ENCODE measurements at regions not wholly inside any gene's neighbourhood (a gene's known extent, or its start where the extent isn't known, plus 50 kb on each side); places are given as distances from the start of the nearest gene placed in this dataset.
A peak's percentile ranks its signal among the peaks of the same experiment; 100 is the strongest.

- FAIRE-seq (no peak), DNase-seq (ENCODE audit: insufficient read length, low spot score) (no peak)
- TF ChIP-seq POLR2A (IDR thresholded peaks at IDR 0.05; ENCODE audit: low read depth, low read length), result no peak
These were observed 219.9 kb downstream of the NXNL2 start for GRCh38 chr9:88754886-88755285.

- FAIRE-seq, result no peak
- TF ChIP-seq POLR2A (IDR thresholded peaks at IDR 0.05; ENCODE audit: low read depth, low read length), result no peak
- DNase-seq (ENCODE audit: insufficient read length, low spot score), result no peak
These were observed 222.5 kb downstream of the NXNL2 start for GRCh38 chr9:88757406-88758010.

- FAIRE-seq, result no peak
- no peak for TF ChIP-seq POLR2A (IDR thresholded peaks at IDR 0.05; ENCODE audit: low read depth, low read length)
- DNase-seq (ENCODE audit: insufficient read length, low spot score), result no peak
These were observed 224.4 kb downstream of the NXNL2 start for GRCh38 chr9:88759364-88759763.

- peak; percentile 97 for FAIRE-seq
- TF ChIP-seq POLR2A (IDR thresholded peaks at IDR 0.05; ENCODE audit: low read depth, low read length), result no peak
- no peak for DNase-seq (ENCODE audit: insufficient read length, low spot score)
These were observed 224.3 kb upstream of the S1PR3 start for GRCh38 chr9:88766778-88767503.

GRCh38 chr9:88767504-88767790 is 223.8 kb upstream of the S1PR3 start:
- DNase-seq (ENCODE audit: insufficient read length, low spot score) (no peak), FAIRE-seq (no peak)
- no peak for TF ChIP-seq POLR2A (IDR thresholded peaks at IDR 0.05; ENCODE audit: low read depth, low read length)

GRCh38 chr9:88772575-88772974 is 218.7 kb upstream of the S1PR3 start:
- no peak for TF ChIP-seq POLR2A (IDR thresholded peaks at IDR 0.05; ENCODE audit: low read depth, low read length)
- DNase-seq (ENCODE audit: insufficient read length, low spot score), result no peak
- peak; percentile 55 for FAIRE-seq

- DNase-seq (ENCODE audit: insufficient read length, low spot score) (no peak), FAIRE-seq (no peak)
- no peak for TF ChIP-seq POLR2A (IDR thresholded peaks at IDR 0.05; ENCODE audit: low read depth, low read length)
These were observed 218.1 kb upstream of the S1PR3 start for GRCh38 chr9:88773126-88773525.

- peak; percentile 94 for FAIRE-seq
- TF ChIP-seq POLR2A (IDR thresholded peaks at IDR 0.05; ENCODE audit: low read depth, low read length), result no peak
- no peak for DNase-seq (ENCODE audit: insufficient read length, low spot score)
These were observed 217.5 kb upstream of the S1PR3 start for GRCh38 chr9:88773627-88774244.

- DNase-seq (ENCODE audit: insufficient read length, low spot score) (no peak), FAIRE-seq (peak; percentile 66)
- no peak for TF ChIP-seq POLR2A (IDR thresholded peaks at IDR 0.05; ENCODE audit: low read depth, low read length)
These were observed 216.2 kb upstream of the S1PR3 start for GRCh38 chr9:88775037-88775471.

GRCh38 chr9:88775559-88775958 is 215.7 kb upstream of the S1PR3 start:
- TF ChIP-seq POLR2A (IDR thresholded peaks at IDR 0.05; ENCODE audit: low read depth, low read length), result no peak
- no peak for DNase-seq (ENCODE audit: insufficient read length, low spot score)
- FAIRE-seq, result peak; percentile 48

- TF ChIP-seq POLR2A (IDR thresholded peaks at IDR 0.05; ENCODE audit: low read depth, low read length), result no peak
- FAIRE-seq (no peak), DNase-seq (ENCODE audit: insufficient read length, low spot score) (no peak)
These were observed 215.3 kb upstream of the S1PR3 start for GRCh38 chr9:88775966-88776365.

- no peak for TF ChIP-seq POLR2A (IDR thresholded peaks at IDR 0.05; ENCODE audit: low read depth, low read length)
- peak; percentile 63 for DNase-seq (ENCODE audit: insufficient read length, low spot score)
- peak; percentile 91 for FAIRE-seq
These were observed 214.4 kb upstream of the S1PR3 start for GRCh38 chr9:88776717-88777497.

- DNase-seq (ENCODE audit: insufficient read length, low spot score), result peak; percentile 65
- no peak for FAIRE-seq
- no peak; the same call in 1 of the 2 replicates for TF ChIP-seq POLR2A (IDR thresholded peaks at IDR 0.05; ENCODE audit: low read depth, low read length)
These were observed 213.6 kb upstream of the S1PR3 start for GRCh38 chr9:88777498-88778312.
